ENCODE measurements at regions not wholly inside any gene's neighbourhood (a gene's known extent, or its start where the extent isn't known, plus 50 kb on each side); places are given as distances from the start of the nearest gene placed in this dataset.

- CTCF ChIA-PET = no interaction called here
- ATAC-seq (no peak), DNase-seq (no peak)
- Histone ChIP-seq H3K4me3 (ENCODE audit: low read length) (no peak overlapping the region), H3K9me3 (ENCODE audit: control insufficient read depth in 2 of 3, low read length in 3 of 3) (no peaks in the 10 kb centered on the region), H3K27me3 (ENCODE audit: control insufficient read depth in 2 of 2, insufficient read depth in 2 of 2, low read length in 2 of 2) (peaks cover 0 to 3% of the 10 kb centered on the region in 2 donors), H3K4me1 (ENCODE audit: control insufficient read depth in 2 of 2, insufficient read depth in 2 of 2, low read length in 2 of 2) (no peaks in the 10 kb centered on the region), H3K36me3 (ENCODE audit: control insufficient read depth in 2 of 3, insufficient read depth in 3 of 3, low read length in 3 of 3) (no peaks in the 10 kb centered on the region), H3K27ac (ENCODE audit: low read depth, low read length) (no peak overlapping the region)
- intact Hi-C loops (cut with micrococcal nuclease) = no loop called here
- Mint-ChIP-seq H3K36me3 (no peaks in the 10 kb centered on the region), H3K4me1 (no peaks in the 10 kb centered on the region), H3K9me3 (peaks cover 0 to 2% (median 0%) of the 10 kb centered on the region in 11 donors), H3K27ac (peak overlapping the region in 1 of 9 donors; percentile 10), H3K4me3 (no peak overlapping the region), H3K27me3 (peaks cover 0 to 10% (median 6%) of the 10 kb centered on the region in 5 donors)
- POLR2A ChIA-PET = no interaction called here
Observed at GRCh38 chr1:22271847-22272801, 129.2 kb upstream of the WNT4 start.

- H3K36me3 ChIP-seq (ENCODE audit: control insufficient read depth in 2 of 3, insufficient read depth in 3 of 3, low read length in 3 of 3) = no peaks in the 10 kb centered on the region
- H3K27ac ChIP-seq (ENCODE audit: low read depth, low read length) = no peak overlapping the region
- Mint-ChIP-seq H3K9me3 (peaks cover 0 to 2% (median under 1%) of the 10 kb centered on the region in 11 donors), H3K36me3 (peaks cover 0 to under 1% (median 0%) of the 10 kb centered on the region in 5 donors), H3K27ac (no peak overlapping the region), H3K4me1 (no peaks in the 10 kb centered on the region), H3K27me3 (peaks cover 6 to 19% (median 10%) of the 10 kb centered on the region in 5 donors), H3K4me3 (no peak overlapping the region)
- H3K4me1 ChIP-seq (ENCODE audit: control insufficient read depth in 2 of 2, insufficient read depth in 2 of 2, low read length in 2 of 2) = no peaks in the 10 kb centered on the region
- POLR2A ChIA-PET = no interaction called here
- ATAC-seq (no peak), DNase-seq (no peak)
- H3K9me3 ChIP-seq (ENCODE audit: control insufficient read depth in 2 of 3, low read length in 3 of 3) = no peaks in the 10 kb centered on the region
- no peak overlapping the region for H3K4me3 ChIP-seq (ENCODE audit: low read length)
- peaks cover 0 to 3% of the 10 kb centered on the region in 2 donors for H3K27me3 ChIP-seq (ENCODE audit: control insufficient read depth in 2 of 2, insufficient read depth in 2 of 2, low read length in 2 of 2)
- intact Hi-C loops (cut with micrococcal nuclease) = loop anchor here in 1 of 2 donors (2.0 kb wide), 1 partner anchor 169 kb away; no protein-coding TSS in a partner anchor
- CTCF ChIA-PET = interaction anchor here (0.8 kb wide), 1 partner anchor 1624 kb away, joined by 3 read pairs; no protein-coding TSS in a partner anchor
Observed at GRCh38 chr1:22273686-22274681, 131.1 kb upstream of the WNT4 start.

- H3K4me1 ChIP-seq (ENCODE audit: control insufficient read depth in 2 of 2, insufficient read depth in 2 of 2, low read length in 2 of 2) = no peaks in the 10 kb centered on the region
- CTCF ChIA-PET = interaction anchor here (0.8 kb wide), 1 partner anchor 1626 kb away, joined by 3 read pairs; no protein-coding TSS in a partner anchor
- POLR2A ChIA-PET = no interaction called here
- Mint-ChIP-seq H3K9me3 (peaks cover 0 to 11% (median 4%) of the 10 kb centered on the region in 11 donors), H3K27ac (no peak overlapping the region), H3K4me3 (no peak overlapping the region), H3K27me3 (peaks cover 8 to 23% (median 12%) of the 10 kb centered on the region in 5 donors), H3K4me1 (no peaks in the 10 kb centered on the region), H3K36me3 (peaks cover 0 to 3% (median 0%) of the 10 kb centered on the region in 5 donors)
- no peak overlapping the region for H3K4me3 ChIP-seq (ENCODE audit: low read length)
- no peak for DNase-seq
- no peak overlapping the region for H3K27ac ChIP-seq (ENCODE audit: low read depth, low read length)
- peaks cover 0 to 3% of the 10 kb centered on the region in 2 donors for H3K27me3 ChIP-seq (ENCODE audit: control insufficient read depth in 2 of 2, insufficient read depth in 2 of 2, low read length in 2 of 2)
- H3K36me3 ChIP-seq (ENCODE audit: control insufficient read depth in 2 of 3, insufficient read depth in 3 of 3, low read length in 3 of 3) = no peaks in the 10 kb centered on the region
- no peaks in the 10 kb centered on the region for H3K9me3 ChIP-seq (ENCODE audit: control insufficient read depth in 2 of 3, low read length in 3 of 3)
- intact Hi-C loops (cut with micrococcal nuclease) = loop anchor here in 1 of 2 donors (2.0 kb wide), 1 partner anchor 170 kb away; no protein-coding TSS in a partner anchor
- ATAC-seq = no peak
Observed at GRCh38 chr1:22275167-22275566, 132.3 kb upstream of the WNT4 start.

- Histone ChIP-seq H3K4me3 (ENCODE audit: low read length) (no peak overlapping the region), H3K4me1 (ENCODE audit: control insufficient read depth in 2 of 2, insufficient read depth in 2 of 2, low read length in 2 of 2) (no peaks in the 10 kb centered on the region), H3K27me3 (ENCODE audit: control insufficient read depth in 2 of 2, insufficient read depth in 2 of 2, low read length in 2 of 2) (peaks cover 0 to 3% of the 10 kb centered on the region in 2 donors), H3K9me3 (ENCODE audit: control insufficient read depth in 2 of 3, low read length in 3 of 3) (no peaks in the 10 kb centered on the region), H3K36me3 (ENCODE audit: control insufficient read depth in 2 of 3, insufficient read depth in 3 of 3, low read length in 3 of 3) (no peaks in the 10 kb centered on the region), H3K27ac (ENCODE audit: low read depth, low read length) (no peak overlapping the region)
- ATAC-seq (peak; percentile 48), DNase-seq (peak in 6 of 9 donors; percentile 12 to 43 (median 18))
- Mint-ChIP-seq H3K4me3 (no peak overlapping the region), H3K27ac (no peak overlapping the region), H3K9me3 (peaks cover 0 to 14% (median 5%) of the 10 kb centered on the region in 11 donors), H3K36me3 (peaks cover 0 to 4% (median 0%) of the 10 kb centered on the region in 5 donors), H3K27me3 (peaks cover 8 to 23% (median 13%) of the 10 kb centered on the region in 5 donors), H3K4me1 (no peaks in the 10 kb centered on the region)
- ChIA-PET CTCF (no interaction called here), POLR2A (no interaction called here)
- intact Hi-C loops (cut with micrococcal nuclease) = loop anchor here in 1 of 2 donors (2.0 kb wide), 1 partner anchor 171 kb away; no protein-coding TSS in a partner anchor
Observed at GRCh38 chr1:22275626-22276395, 132.9 kb upstream of the WNT4 start.

- CTCF ChIA-PET = no interaction called here
- intact Hi-C loops (cut with micrococcal nuclease) = no loop called here
- DNase-seq = no peak
- Mint-ChIP-seq H3K36me3 (peaks cover 0 to 4% (median 0%) of the 10 kb centered on the region in 5 donors), H3K9me3 (peaks cover 0 to 14% (median 5%) of the 10 kb centered on the region in 11 donors), H3K27ac (no peak overlapping the region), H3K27me3 (peaks cover 8 to 25% (median 15%) of the 10 kb centered on the region in 5 donors), H3K4me3 (no peak overlapping the region), H3K4me1 (no peaks in the 10 kb centered on the region)
- Histone ChIP-seq H3K4me1 (ENCODE audit: control insufficient read depth in 2 of 2, insufficient read depth in 2 of 2, low read length in 2 of 2) (no peaks in the 10 kb centered on the region), H3K36me3 (ENCODE audit: control insufficient read depth in 2 of 3, insufficient read depth in 3 of 3, low read length in 3 of 3) (no peaks in the 10 kb centered on the region), H3K9me3 (ENCODE audit: control insufficient read depth in 2 of 3, low read length in 3 of 3) (no peaks in the 10 kb centered on the region), H3K27me3 (ENCODE audit: control insufficient read depth in 2 of 2, insufficient read depth in 2 of 2, low read length in 2 of 2) (peaks cover 0 to 3% of the 10 kb centered on the region in 2 donors), H3K27ac (ENCODE audit: low read depth, low read length) (no peak overlapping the region), H3K4me3 (ENCODE audit: low read length) (no peak overlapping the region)
- ATAC-seq = no peak
- POLR2A ChIA-PET = no interaction called here
Observed at GRCh38 chr1:22276396-22276748, 133.5 kb upstream of the WNT4 start.

GRCh38 chr1:22277662-22278061 lies 134.8 kb upstream of the WNT4 start:
- intact Hi-C loops (cut with micrococcal nuclease) = no loop called here
- no peaks in the 10 kb centered on the region for H3K4me1 Mint-ChIP-seq
- Histone ChIP-seq H3K9me3 (ENCODE audit: control insufficient read depth in 2 of 3, low read length in 3 of 3) (no peaks in the 10 kb centered on the region), H3K27me3 (ENCODE audit: control insufficient read depth in 2 of 2, insufficient read depth in 2 of 2, low read length in 2 of 2) (peaks cover 0 to 3% of the 10 kb centered on the region in 2 donors), H3K27ac (ENCODE audit: low read depth, low read length) (no peak overlapping the region), H3K4me1 (ENCODE audit: control insufficient read depth in 2 of 2, insufficient read depth in 2 of 2, low read length in 2 of 2) (no peaks in the 10 kb centered on the region), H3K36me3 (ENCODE audit: control insufficient read depth in 2 of 3, insufficient read depth in 3 of 3, low read length in 3 of 3) (no peaks in the 10 kb centered on the region), H3K4me3 (ENCODE audit: low read length) (no peak overlapping the region)
- no peak for DNase-seq
- H3K4me3 Mint-ChIP-seq = no peak overlapping the region
- no peak overlapping the region for H3K27ac Mint-ChIP-seq
- CTCF ChIA-PET = no interaction called here
- peaks cover 6 to 30% (median 20%) of the 10 kb centered on the region in 5 donors for H3K27me3 Mint-ChIP-seq
- H3K9me3 Mint-ChIP-seq = peaks cover 0 to 14% (median 5%) of the 10 kb centered on the region in 11 donors
- ATAC-seq = no peak
- H3K36me3 Mint-ChIP-seq = peaks cover 0 to 4% (median 0%) of the 10 kb centered on the region in 5 donors
- POLR2A ChIA-PET = no interaction called here
